ENCODE measurements at regions not wholly inside any gene's neighbourhood (a gene's known extent, or its start where the extent isn't known, plus 50 kb on each side); places are given as distances from the start of the nearest gene placed in this dataset.
"Not testable (repeated sequence)": the region's sequence is repeated elsewhere in the genome, so short reads cannot be mapped to it uniquely, and the experiment has no call there.

DNA sequence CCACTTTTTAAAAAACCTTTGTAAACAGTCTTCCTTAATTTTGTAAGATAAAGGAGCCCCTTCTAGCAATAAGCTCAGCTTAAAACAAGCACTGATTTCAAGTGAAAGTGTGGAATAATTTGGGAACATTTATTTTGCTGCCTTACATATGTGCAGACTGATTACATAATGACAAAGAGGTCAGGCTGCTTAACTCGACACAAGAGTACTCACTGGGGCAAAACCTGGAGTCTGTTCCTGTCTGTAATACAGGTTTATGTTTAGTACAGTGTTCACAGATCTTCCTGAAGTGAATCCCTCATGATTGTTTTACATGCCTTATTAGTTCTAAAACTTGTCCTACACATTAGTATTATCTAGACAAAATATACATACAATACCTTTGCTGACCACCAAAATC is 609.8 kb downstream of the LMO7 start:
- DNase-seq = no peak

GRCh38 chr13:76245211-76245610 is 609.1 kb downstream of the LMO7 start:
- DNase-seq = no peak

DNA sequence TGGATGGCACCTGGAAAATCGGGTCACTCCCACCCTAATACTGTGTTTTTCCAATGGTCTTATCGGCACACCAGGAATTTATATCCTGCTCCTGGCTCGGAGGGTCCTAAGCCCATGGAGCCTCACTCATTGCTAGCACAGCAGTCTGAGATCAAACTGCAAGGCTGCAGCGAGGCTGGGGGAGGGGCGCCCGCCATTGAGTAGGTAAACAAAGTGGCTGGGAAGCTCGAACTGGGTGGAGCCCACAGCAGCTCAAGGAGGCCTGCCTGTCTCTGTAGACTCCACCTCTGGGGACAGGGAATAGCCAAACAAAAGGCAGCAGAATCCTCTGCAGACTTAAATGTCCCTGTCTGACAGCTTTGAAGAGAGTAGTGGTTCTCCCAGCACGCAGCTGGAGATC is 607.0 kb downstream of the LMO7 start:
- not testable (repeated sequence) for DNase-seq

DNA sequence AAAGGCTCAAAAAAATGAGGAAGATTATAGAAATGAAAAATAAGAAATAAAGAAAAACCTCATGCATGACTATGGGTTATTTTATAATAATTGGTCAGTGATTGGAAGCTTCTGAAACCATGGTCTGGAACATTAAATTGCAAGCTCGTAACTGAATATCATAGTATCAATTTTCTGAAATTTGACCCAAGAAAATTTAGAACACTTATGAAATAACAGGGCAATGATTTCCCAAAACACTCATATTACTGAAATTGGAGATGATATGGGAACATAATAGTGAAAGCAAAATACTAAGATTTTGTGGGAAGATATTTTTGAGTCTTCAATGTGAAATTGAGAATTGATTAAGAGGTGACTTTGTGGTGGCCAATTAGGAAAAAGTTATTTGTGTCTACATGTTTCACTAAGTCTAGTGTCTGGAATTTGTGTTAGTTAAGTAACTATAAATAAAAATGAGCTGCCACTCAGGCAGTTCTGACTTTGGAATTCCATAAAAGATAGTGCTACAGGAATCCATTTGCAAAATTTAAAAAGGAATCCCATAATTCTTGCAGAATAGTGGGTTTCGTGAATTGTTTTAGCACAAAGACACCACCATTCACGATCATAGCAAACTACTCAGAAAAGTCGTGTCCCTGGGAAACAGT is 603.0 kb downstream of the LMO7 start:
- no peak for DNase-seq

DNA sequence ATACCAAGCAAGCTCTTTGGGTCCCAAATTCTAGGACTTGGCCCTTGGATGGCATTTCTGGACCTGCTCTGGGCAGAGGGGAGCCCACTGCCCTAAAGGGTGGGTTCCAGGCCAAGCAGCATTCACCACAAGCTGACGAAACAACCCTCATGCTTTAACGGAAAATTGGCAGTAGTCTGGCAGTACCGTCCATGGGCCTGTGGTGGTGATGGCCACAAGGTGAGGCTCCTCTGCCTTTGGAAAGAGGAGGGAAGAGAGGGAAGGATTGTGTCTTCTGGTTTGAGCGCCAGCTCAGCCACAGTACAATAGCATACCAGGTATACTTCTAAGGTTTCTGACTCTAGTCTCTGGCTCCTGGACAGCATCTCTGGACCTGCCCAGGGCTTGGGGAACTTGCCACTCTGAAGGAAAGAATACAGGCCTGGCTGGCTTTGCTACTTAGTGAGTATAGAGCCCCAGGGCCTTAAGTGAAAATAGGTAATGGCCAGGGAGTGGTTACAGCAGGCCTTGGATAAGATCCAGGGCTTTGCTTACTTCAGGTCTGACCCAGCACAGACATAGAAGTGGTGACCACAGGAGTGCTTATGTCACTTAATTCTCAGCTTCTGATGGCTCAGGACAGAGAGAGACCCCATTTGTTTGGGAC is 595.5 kb downstream of the LMO7 start:
- no peak for DNase-seq

DNA sequence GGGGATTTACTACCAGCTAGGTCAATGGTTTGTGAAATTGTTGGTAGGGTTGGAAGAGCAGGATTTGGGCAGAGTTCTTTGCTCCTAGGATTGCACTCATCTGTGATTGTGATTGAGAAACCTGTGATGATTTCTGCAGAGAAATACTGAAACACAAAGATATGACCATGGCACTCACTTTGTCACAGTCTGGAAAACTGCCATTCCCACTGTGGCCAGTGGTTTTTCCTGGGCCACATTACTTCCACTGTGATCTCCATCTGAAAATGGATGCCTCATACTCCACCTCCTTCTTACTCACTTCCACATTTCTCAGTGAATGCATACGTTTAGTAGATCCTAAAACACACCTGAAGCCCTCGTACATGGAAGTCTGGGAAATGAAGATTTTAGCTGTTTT is 593.2 kb downstream of the LMO7 start:
- DNase-seq = no peak

DNA sequence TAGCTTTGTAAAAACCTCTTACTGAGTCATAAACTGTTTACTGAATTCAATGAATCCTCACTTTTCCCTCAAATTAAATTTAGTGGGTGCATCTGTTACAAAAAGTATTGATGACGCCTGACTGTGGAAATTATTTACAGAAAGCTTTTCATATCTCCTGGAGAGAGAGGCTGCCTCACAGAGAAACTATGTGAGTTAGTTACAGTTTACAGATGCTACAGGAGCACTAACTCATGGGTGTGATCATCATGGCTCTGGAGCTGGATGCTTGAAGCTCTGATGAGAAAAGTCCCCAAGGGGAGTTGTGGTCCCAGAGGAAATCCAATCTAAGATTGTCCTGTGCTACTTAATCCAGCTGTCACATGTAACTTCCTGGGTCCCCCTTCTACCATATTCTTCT is 590.8 kb downstream of the LMO7 start:
- DNase-seq = no peak

DNA sequence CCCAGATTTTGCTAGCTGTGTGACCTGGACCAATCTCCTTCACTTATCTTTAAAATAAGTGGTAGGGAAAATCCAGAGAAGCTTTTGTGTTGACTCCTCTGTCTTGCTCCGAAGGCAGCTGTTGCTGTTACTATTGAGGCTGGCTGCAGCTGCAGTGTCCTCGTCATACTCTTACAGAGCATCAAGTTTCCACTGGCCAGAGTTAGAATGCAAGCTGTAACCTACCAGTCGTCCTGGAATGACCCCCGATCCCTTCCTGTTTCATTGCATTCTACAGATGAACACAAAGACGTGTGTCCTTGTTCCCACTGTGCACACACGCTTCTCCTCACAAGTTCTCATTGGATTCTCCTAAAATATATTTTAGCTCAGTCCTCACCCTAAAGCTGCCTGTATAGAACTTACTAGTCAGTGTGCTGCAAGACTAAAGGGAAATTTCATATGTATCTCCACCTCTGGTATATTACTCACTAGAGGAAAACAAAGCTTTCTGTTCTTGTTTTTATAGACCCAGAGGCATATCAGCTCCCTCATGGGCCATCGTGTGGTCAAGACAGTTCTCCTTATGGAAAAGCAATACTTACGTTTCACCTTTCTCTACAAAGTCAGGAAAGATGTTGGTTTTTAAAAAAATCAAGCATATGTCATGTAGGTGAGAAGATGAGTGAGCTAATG is 589.8 kb downstream of the LMO7 start:
- no peak for DNase-seq

GRCh38 chr13:76223999-76224398 is 587.9 kb downstream of the LMO7 start:
- DNase-seq = no peak

DNA sequence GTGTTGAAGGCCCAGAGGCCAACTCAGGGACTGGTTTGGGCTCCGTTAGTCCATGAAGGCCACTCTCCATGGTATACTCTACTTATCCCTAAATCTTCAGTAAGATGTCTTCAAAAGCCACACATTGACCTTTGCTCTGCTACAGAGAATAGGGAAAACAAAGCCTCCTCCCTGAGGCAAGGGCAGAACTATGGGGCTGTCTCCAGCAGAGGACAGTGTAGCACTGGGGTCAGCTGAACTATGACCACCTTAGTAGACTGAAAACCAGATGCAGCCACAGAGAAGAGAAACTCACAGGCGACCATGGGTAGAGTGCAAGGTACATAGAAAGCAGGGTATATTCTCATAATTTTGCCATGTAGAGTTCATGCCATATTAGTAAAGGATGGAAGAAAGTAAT is 587.4 kb downstream of the LMO7 start:
- no peak for DNase-seq

DNA sequence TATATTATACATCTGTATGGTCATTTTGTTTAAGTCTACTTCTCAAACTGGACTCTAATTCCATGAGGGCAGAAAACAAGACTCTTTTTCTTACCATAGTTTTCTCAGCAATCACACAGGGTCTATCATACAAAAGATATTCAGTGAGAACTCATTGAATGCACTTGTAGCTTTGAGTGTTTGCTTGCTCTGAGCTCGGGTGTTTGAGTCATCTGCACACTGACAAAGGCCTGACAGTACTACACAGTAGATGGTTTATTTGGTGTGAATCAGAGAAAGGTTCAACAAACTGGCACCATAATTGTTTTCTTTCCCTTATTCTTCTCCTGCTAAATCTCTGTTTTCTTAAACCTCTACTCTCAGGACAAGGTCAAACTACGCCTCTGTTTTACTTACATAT is 586.4 kb downstream of the LMO7 start:
- DNase-seq = no peak

GRCh38 chr13:76216729-76217128 is 580.6 kb downstream of the LMO7 start:
- DNase-seq = no peak

DNA sequence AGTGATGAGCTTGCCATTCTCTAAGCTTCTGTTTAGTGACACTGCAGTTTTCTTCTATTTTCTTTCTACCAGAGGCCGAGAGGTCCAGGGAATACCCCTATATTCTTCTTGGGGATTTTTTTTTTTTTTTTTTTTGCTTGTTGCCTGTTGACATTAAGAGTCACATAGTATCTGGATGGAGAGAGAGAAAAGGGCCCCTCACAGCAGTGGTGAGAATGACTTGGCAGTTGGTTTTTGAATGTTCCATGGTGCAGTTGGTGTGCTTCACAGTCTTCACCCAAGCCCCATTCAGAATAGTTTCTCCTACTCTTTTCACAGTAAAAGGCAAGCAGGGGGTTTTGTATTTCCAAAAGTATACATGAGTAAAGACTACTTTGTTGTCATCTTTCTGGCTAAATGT is 577.9 kb downstream of the LMO7 start:
- DNase-seq = no peak

GRCh38 chr13:76213423-76213904 is 577.3 kb downstream of the LMO7 start:
- DNase-seq = no peak

DNA sequence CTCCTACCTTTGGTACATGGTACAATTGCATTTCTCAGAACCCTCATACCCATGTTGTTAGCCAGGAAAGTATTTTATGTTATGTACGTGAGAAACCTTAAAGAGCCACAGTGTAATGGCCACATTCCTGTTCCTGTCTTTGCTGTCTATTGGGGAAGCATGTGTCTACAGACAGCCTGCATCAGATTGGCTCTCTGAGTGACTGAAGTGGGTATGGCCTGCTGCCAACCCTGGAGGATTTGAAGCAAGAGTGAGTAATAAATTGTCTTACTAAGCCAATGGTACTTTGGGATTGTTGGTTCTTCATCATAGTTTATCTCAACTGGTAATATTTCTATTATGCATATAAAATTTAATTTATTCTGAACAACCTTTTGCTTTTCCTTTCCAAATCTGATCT is 574.1 kb downstream of the LMO7 start:
- DNase-seq = no peak

GRCh38 chr13:76198568-76199163 is 562.5 kb downstream of the LMO7 start:
- DNase-seq = no peak

- no peak for DNase-seq
Observed at GRCh38 chr13:76189882-76190519, 553.9 kb downstream of the LMO7 start.

GRCh38 chr13:76175961-76176725 is 540.0 kb downstream of the LMO7 start:
- DNase-seq = no peak

- no peak for DNase-seq
Observed at GRCh38 chr13:76168661-76169060, 532.5 kb downstream of the LMO7 start.

GRCh38 chr13:76164290-76164689 is 528.2 kb downstream of the LMO7 start:
- no peak for DNase-seq

GRCh38 chr13:76163761-76164160 is 527.6 kb downstream of the LMO7 start:
- DNase-seq = no peak
